ENCODE measurements at regions not wholly inside any gene's neighbourhood (a gene's known extent, or its start where the extent isn't known, plus 50 kb on each side); places are given as distances from the start of the nearest gene placed in this dataset.
"Not testable (repeated sequence)": the region's sequence is repeated elsewhere in the genome, so short reads cannot be mapped to it uniquely, and the experiment has no call there.

GRCh38 chr9:124122813-124123462 lies 111.4 kb downstream of the LHX2 start:
- Histone ChIP-seq H3K36me3 (no peaks in the 10 kb centered on the region), H3K9me3 (ENCODE audit: severe bottlenecking) (peaks cover 4% of the 10 kb centered on the region), H3K4me3 (ENCODE audit: low read depth, low read length) (no peak overlapping the region), H3K27ac (no peak overlapping the region), H3K27me3 (ENCODE audit: insufficient read depth, low read depth, severe bottlenecking) (no peaks in the 10 kb centered on the region)
- DNase-seq = peak; percentile 34
- TF ChIP-seq CTCF (IDR thresholded peaks at IDR 0.05; ENCODE audit: low read depth, low read length) = peak; percentile 43

GRCh38 chr9:124123621-124124020 lies 112.1 kb downstream of the LHX2 start:
- H3K36me3 ChIP-seq; H3K4me3 ChIP-seq (ENCODE audit: low read depth, low read length); H3K9me3 ChIP-seq (ENCODE audit: severe bottlenecking); H3K27me3 ChIP-seq (ENCODE audit: insufficient read depth, low read depth, severe bottlenecking); DNase-seq; H3K27ac ChIP-seq: not testable (repeated sequence)

- Histone ChIP-seq H3K4me3 (ENCODE audit: low read depth, low read length) (no peak overlapping the region), H3K36me3 (no peaks in the 10 kb centered on the region), H3K27me3 (ENCODE audit: insufficient read depth, low read depth, severe bottlenecking) (no peaks in the 10 kb centered on the region), H3K9me3 (ENCODE audit: severe bottlenecking) (peaks cover 4% of the 10 kb centered on the region), H3K27ac (no peak overlapping the region)
- no peak for TF ChIP-seq CTCF (IDR thresholded peaks at IDR 0.05; ENCODE audit: low read depth, low read length)
- DNase-seq = no peak
These were observed 113.4 kb downstream of the LHX2 start for GRCh38 chr9:124124729-124125650.

GRCh38 chr9:124125651-124125977 lies 114.0 kb downstream of the LHX2 start:
- Histone ChIP-seq H3K36me3 (no peaks in the 10 kb centered on the region), H3K9me3 (ENCODE audit: severe bottlenecking) (peaks cover 4% of the 10 kb centered on the region), H3K4me3 (ENCODE audit: low read depth, low read length) (no peak overlapping the region), H3K27ac (no peak overlapping the region), H3K27me3 (ENCODE audit: insufficient read depth, low read depth, severe bottlenecking) (no peaks in the 10 kb centered on the region)
- DNase-seq = no peak
- TF ChIP-seq CTCF (IDR thresholded peaks at IDR 0.05; ENCODE audit: low read depth, low read length) = no peak

- TF ChIP-seq CTCF (IDR thresholded peaks at IDR 0.05; ENCODE audit: low read depth, low read length) = peak; percentile 98
- no peaks in the 10 kb centered on the region for H3K9me3 ChIP-seq (ENCODE audit: severe bottlenecking)
- H3K27ac ChIP-seq = no peak overlapping the region
- H3K4me3 ChIP-seq (ENCODE audit: low read depth, low read length) = no peak overlapping the region
- H3K27me3 ChIP-seq (ENCODE audit: insufficient read depth, low read depth, severe bottlenecking) = no peaks in the 10 kb centered on the region
- peak; percentile 88 for DNase-seq
- no peaks in the 10 kb centered on the region for H3K36me3 ChIP-seq
These were observed 115.4 kb downstream of the LHX2 start for GRCh38 chr9:124126648-124127646.
